Vagina (tissue), 2 donors: ENCODE measurements at regions not wholly inside any gene's neighbourhood (a gene's known extent, or its start where the extent isn't known, plus 50 kb on each side); places are given as distances from the start of the nearest gene placed in this dataset.

ENCODE experiments used
- POLR2A ChIP-seq, 2 donors: fragments of 450-650 bp; IDR thresholded peaks; one replicate each; pipeline ENCODE4 v1.6.1; 2017; ENCODE audit warnings: antibody characterized with exemption in 2 of 2, mild to moderate bottlenecking in 2 of 2, moderate library complexity in 2 of 2
- TF ChIP-seq, protein P1 (sequence below), 3 experiments: fragments of 450-650 bp in 2 of 3; fragments of 200-600 bp in 1 of 3; sonication (generic) in 1 of 3; IDR thresholded peaks; one replicate each; pipeline ENCODE4 v1.5.1; 2017 to 2019; ENCODE audit warnings: antibody characterized with exemption in 3 of 3, mild to moderate bottlenecking in 2 of 3, moderate library complexity in 2 of 3

DNA sequence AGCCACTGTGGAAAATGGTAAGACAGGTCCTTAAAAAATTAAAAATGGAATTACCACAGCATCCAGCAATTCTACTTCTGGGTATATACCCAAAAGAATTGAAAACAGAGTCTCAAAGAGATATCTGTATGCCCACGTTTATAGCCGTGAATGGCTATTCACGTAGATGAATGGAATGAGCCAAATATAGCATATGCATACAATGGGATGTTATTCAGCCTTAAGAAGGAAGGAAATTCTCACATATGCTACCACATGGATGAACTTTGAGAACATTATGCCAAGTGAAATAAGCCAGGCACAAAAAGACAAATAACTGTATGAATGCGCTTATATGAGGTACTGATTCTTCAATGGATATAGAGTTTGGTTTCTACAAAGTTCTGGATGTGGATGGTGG lies 134.5 kb upstream of the KCNE2 start:
- TF ChIP-seq, protein P1, sequence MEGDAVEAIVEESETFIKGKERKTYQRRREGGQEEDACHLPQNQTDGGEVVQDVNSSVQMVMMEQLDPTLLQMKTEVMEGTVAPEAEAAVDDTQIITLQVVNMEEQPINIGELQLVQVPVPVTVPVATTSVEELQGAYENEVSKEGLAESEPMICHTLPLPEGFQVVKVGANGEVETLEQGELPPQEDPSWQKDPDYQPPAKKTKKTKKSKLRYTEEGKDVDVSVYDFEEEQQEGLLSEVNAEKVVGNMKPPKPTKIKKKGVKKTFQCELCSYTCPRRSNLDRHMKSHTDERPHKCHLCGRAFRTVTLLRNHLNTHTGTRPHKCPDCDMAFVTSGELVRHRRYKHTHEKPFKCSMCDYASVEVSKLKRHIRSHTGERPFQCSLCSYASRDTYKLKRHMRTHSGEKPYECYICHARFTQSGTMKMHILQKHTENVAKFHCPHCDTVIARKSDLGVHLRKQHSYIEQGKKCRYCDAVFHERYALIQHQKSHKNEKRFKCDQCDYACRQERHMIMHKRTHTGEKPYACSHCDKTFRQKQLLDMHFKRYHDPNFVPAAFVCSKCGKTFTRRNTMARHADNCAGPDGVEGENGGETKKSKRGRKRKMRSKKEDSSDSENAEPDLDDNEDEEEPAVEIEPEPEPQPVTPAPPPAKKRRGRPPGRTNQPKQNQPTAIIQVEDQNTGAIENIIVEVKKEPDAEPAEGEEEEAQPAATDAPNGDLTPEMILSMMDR (IDR thresholded peaks at IDR 0.05): no peak
- no peak for TF ChIP-seq POLR2A (IDR thresholded peaks at IDR 0.05)
